ENCODE measurements at regions not wholly inside any gene's neighbourhood (a gene's known extent, or its start where the extent isn't known, plus 50 kb on each side); places are given as distances from the start of the nearest gene placed in this dataset.

- DNase-seq (ENCODE audit: low read depth in 1 of 2, low spot score in 1 of 2) = no peak
- H3K27ac ChIP-seq = no peak overlapping the region
- H3K27me3 ChIP-seq = no peaks in the 10 kb centered on the region
- no peaks in the 10 kb centered on the region for H3K36me3 ChIP-seq
- no peak for TF ChIP-seq CTCF (IDR thresholded peaks at IDR 0.05; ENCODE audit: low read depth, low read length)
- no peak overlapping the region for H3K4me3 ChIP-seq
- no peaks in the 10 kb centered on the region for H3K9me3 ChIP-seq (ENCODE audit: low read depth)
- H3K4me1 ChIP-seq (ENCODE audit: low read depth) = no peaks in the 10 kb centered on the region
Measured at GRCh38 chr22:47923011-47923427, 1160.6 kb downstream of the TBC1D22A start.

GRCh38 chr22:47921906-47922305 is 1159.5 kb downstream of the TBC1D22A start:
- Histone ChIP-seq H3K4me1 (ENCODE audit: low read depth) (no peaks in the 10 kb centered on the region), H3K9me3 (ENCODE audit: low read depth) (no peaks in the 10 kb centered on the region)
- DNase-seq (ENCODE audit: low read depth in 1 of 2, low spot score in 1 of 2) = no peak

GRCh38 chr22:47920380-47920959 is 1158.0 kb downstream of the TBC1D22A start:
- no peaks in the 10 kb centered on the region for H3K9me3 ChIP-seq (ENCODE audit: low read depth)
- H3K4me3 ChIP-seq = no peak overlapping the region
- H3K36me3 ChIP-seq = no peaks in the 10 kb centered on the region
- no peak for TF ChIP-seq CTCF (IDR thresholded peaks at IDR 0.05; ENCODE audit: low read depth, low read length)
- no peak for DNase-seq (ENCODE audit: low read depth in 1 of 2, low spot score in 1 of 2)
- no peaks in the 10 kb centered on the region for H3K27me3 ChIP-seq
- no peaks in the 10 kb centered on the region for H3K4me1 ChIP-seq (ENCODE audit: low read depth)
- H3K27ac ChIP-seq = no peak overlapping the region

More at GRCh38 chr22:47921906-47922305, 1159.5 kb downstream of the TBC1D22A start:
- Histone ChIP-seq H3K36me3 (no peaks in the 10 kb centered on the region), H3K4me3 (no peak overlapping the region), H3K27ac (no peak overlapping the region), H3K27me3 (no peaks in the 10 kb centered on the region)
- TF ChIP-seq CTCF (IDR thresholded peaks at IDR 0.05; ENCODE audit: low read depth, low read length) = no peak

- Histone ChIP-seq H3K4me3 (no peak overlapping the region), H3K27me3 (no peaks in the 10 kb centered on the region), H3K9me3 (ENCODE audit: low read depth) (no peaks in the 10 kb centered on the region), H3K27ac (no peak overlapping the region), H3K4me1 (ENCODE audit: low read depth) (no peaks in the 10 kb centered on the region), H3K36me3 (no peaks in the 10 kb centered on the region)
- no peak for DNase-seq (ENCODE audit: low read depth in 1 of 2, low spot score in 1 of 2)
- no peak for TF ChIP-seq CTCF (IDR thresholded peaks at IDR 0.05; ENCODE audit: low read depth, low read length)
Measured at GRCh38 chr22:47919893-47920292, 1157.4 kb downstream of the TBC1D22A start.

- no peak overlapping the region for H3K27ac ChIP-seq
Measured at GRCh38 chr22:47919001-47919441, 1156.6 kb downstream of the TBC1D22A start.

More at GRCh38 chr22:47919001-47919441, 1156.6 kb downstream of the TBC1D22A start:
- H3K36me3 ChIP-seq = no peaks in the 10 kb centered on the region
- no peaks in the 10 kb centered on the region for H3K4me1 ChIP-seq (ENCODE audit: low read depth)
- H3K4me3 ChIP-seq = no peak overlapping the region
- TF ChIP-seq CTCF (IDR thresholded peaks at IDR 0.05; ENCODE audit: low read depth, low read length) = no peak
- no peaks in the 10 kb centered on the region for H3K9me3 ChIP-seq (ENCODE audit: low read depth)
- H3K27me3 ChIP-seq = no peaks in the 10 kb centered on the region
- DNase-seq (ENCODE audit: low read depth in 1 of 2, low spot score in 1 of 2) = no peak
